ENCODE measurements at regions not wholly inside any gene's neighbourhood (a gene's known extent, or its start where the extent isn't known, plus 50 kb on each side); places are given as distances from the start of the nearest gene placed in this dataset.

GRCh38 chr13:24008679-24009078 lies 111.4 kb upstream of the C1QTNF9B start:
- Histone ChIP-seq H3K9me3 (ENCODE audit: control insufficient read depth, insufficient read depth, low read length) (no peaks in the 10 kb centered on the region), H3K27me3 (ENCODE audit: control insufficient read depth, insufficient read depth, low read length) (no peaks in the 10 kb centered on the region), H3K4me1 (ENCODE audit: control insufficient read depth, insufficient read depth, low read length) (no peaks in the 10 kb centered on the region), H3K27ac (ENCODE audit: low read length) (no peak overlapping the region), H3K4me3 (ENCODE audit: low read length) (no peak overlapping the region), H3K36me3 (ENCODE audit: control insufficient read depth, insufficient read depth, low read length) (no peaks in the 10 kb centered on the region)
- WGBS (ENCODE audit: insufficient coverage, insufficient read length): no CpG with 5 or more reads among the region's 3 CpGs
- DNase-seq (ENCODE audit: low read depth, low spot score): no peak

DNA sequence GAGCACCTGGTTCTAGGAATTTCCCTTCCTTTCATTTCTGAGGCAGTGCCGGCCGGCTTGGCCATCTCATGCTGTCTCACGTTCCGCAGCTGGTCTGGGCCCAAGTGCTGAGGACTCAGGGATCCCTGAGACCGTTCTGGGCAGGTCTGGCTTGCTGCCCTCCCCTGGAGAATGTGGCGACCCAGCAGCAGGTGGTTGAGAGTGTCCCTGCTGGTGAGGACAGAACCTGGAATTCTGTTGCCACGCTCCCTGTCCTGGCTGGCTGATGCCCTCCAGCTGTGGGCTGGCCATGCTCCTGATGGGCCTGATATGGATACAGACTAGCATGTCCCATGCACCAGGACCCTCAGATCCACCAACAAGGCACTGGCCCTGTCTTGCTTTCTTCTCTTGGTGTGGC lies 114.0 kb upstream of the C1QTNF9B start:
- H3K4me1 ChIP-seq (ENCODE audit: control insufficient read depth, insufficient read depth, low read length): no peaks in the 10 kb centered on the region
- no peak for DNase-seq (ENCODE audit: low read depth, low spot score)
- no peaks in the 10 kb centered on the region for H3K36me3 ChIP-seq (ENCODE audit: control insufficient read depth, insufficient read depth, low read length)
- no peaks in the 10 kb centered on the region for H3K9me3 ChIP-seq (ENCODE audit: control insufficient read depth, insufficient read depth, low read length)
- no peak overlapping the region for H3K27ac ChIP-seq (ENCODE audit: low read length)
- WGBS (ENCODE audit: insufficient coverage, insufficient read length): no CpG with 5 or more reads among the region's 7 CpGs
- H3K4me3 ChIP-seq (ENCODE audit: low read length): no peak overlapping the region
- no peaks in the 10 kb centered on the region for H3K27me3 ChIP-seq (ENCODE audit: control insufficient read depth, insufficient read depth, low read length)

DNA sequence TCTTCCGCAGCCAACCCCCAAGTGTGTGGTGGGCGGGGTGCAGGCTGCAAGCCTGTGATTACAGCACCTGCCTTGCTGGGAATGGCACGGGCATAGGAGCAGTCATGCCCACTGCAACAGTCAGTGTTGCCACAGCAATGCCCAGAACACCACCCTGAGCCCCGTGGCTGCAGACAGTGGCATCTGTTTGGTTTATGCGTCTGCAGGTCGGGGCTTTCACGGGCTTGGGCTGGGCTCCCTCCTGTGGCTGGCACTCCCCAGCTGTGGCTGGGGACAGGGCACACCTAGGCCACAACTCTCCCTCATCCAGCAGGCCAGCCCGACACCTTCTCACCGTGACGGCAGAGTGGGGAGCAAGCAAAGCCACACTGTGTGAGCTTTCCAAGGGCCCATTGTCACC lies 115.3 kb upstream of the C1QTNF9B start:
- H3K9me3 ChIP-seq (ENCODE audit: control insufficient read depth, insufficient read depth, low read length): no peaks in the 10 kb centered on the region
- whole genome bisulfite sequencing (ENCODE audit: insufficient coverage, insufficient read length): no CpG with 5 or more reads among the region's 10 CpGs

GRCh38 chr13:24013189-24013588 lies 115.9 kb upstream of the C1QTNF9B start:
- H3K4me1 ChIP-seq (ENCODE audit: control insufficient read depth, insufficient read depth, low read length): no peaks in the 10 kb centered on the region
- WGBS (ENCODE audit: insufficient coverage, insufficient read length): no CpG with 5 or more reads among the region's 6 CpGs

More for the DNA sequence above, 115.3 kb upstream of the C1QTNF9B start:
- Histone ChIP-seq H3K36me3 (ENCODE audit: control insufficient read depth, insufficient read depth, low read length) (no peaks in the 10 kb centered on the region), H3K27ac (ENCODE audit: low read length) (no peak overlapping the region), H3K4me1 (ENCODE audit: control insufficient read depth, insufficient read depth, low read length) (no peaks in the 10 kb centered on the region), H3K27me3 (ENCODE audit: control insufficient read depth, insufficient read depth, low read length) (no peaks in the 10 kb centered on the region), H3K4me3 (ENCODE audit: low read length) (no peak overlapping the region)
- no peak for DNase-seq (ENCODE audit: low read depth, low spot score)

DNA sequence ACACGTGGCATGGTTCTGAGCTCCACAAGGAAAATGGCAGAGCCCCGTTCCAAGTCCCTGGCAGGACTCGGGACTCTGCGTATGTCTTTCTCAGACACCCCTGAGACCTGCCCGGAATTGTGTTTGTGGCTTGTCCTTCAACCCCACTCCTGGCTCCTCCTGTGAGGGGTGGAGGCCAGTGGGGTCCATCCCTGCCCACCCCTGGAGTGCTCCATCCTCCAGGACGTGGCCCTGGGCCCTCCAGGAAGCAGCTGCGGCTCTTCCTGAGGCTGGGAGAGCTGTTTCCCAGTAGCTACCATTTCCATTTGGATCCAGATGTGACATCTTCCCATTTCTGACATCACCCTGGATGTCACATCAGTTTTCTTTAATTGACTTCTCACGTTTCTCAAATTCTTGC lies 118.7 kb upstream of the C1QTNF9B start:
- Histone ChIP-seq H3K36me3 (ENCODE audit: control insufficient read depth, insufficient read depth, low read length) (no peaks in the 10 kb centered on the region), H3K4me3 (ENCODE audit: low read length) (no peak overlapping the region), H3K9me3 (ENCODE audit: control insufficient read depth, insufficient read depth, low read length) (no peaks in the 10 kb centered on the region), H3K27me3 (ENCODE audit: control insufficient read depth, insufficient read depth, low read length) (no peaks in the 10 kb centered on the region), H3K4me1 (ENCODE audit: control insufficient read depth, insufficient read depth, low read length) (no peaks in the 10 kb centered on the region), H3K27ac (ENCODE audit: low read length) (no peak overlapping the region)
- no peak for DNase-seq (ENCODE audit: low read depth, low spot score)
- no CpG with 5 or more reads among the region's 8 CpGs for WGBS (ENCODE audit: insufficient coverage, insufficient read length)

More at GRCh38 chr13:24013189-24013588, 115.9 kb upstream of the C1QTNF9B start:
- H3K36me3 ChIP-seq (ENCODE audit: control insufficient read depth, insufficient read depth, low read length): no peaks in the 10 kb centered on the region
- H3K27me3 ChIP-seq (ENCODE audit: control insufficient read depth, insufficient read depth, low read length): no peaks in the 10 kb centered on the region
- DNase-seq (ENCODE audit: low read depth, low spot score): no peak
- H3K4me3 ChIP-seq (ENCODE audit: low read length): no peak overlapping the region
- no peak overlapping the region for H3K27ac ChIP-seq (ENCODE audit: low read length)
- no peaks in the 10 kb centered on the region for H3K9me3 ChIP-seq (ENCODE audit: control insufficient read depth, insufficient read depth, low read length)

DNA sequence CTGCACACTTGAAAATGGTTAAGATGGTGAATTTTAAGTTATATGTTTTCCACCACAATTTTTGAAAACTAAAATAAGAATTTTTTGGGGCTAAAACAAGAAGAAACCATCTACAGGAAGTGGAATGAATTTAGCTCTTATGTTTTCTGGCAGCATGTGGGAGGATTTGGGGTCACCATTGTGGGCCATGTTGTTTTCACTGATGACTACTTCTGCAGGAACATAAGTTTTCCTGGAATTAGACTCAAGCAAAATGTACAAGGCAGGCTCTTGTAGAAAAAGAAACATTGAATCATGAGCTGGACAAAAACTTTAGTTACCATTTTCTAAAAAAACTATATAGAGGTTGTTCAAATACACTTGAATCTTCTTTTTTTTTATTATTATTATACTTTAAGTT lies 125.3 kb upstream of the C1QTNF9B start:
- Histone ChIP-seq H3K4me3 (ENCODE audit: low read length) (no peak overlapping the region), H3K27me3 (ENCODE audit: control insufficient read depth, insufficient read depth, low read length) (no peaks in the 10 kb centered on the region), H3K36me3 (ENCODE audit: control insufficient read depth, insufficient read depth, low read length) (no peaks in the 10 kb centered on the region), H3K4me1 (ENCODE audit: control insufficient read depth, insufficient read depth, low read length) (no peaks in the 10 kb centered on the region), H3K9me3 (ENCODE audit: control insufficient read depth, insufficient read depth, low read length) (no peaks in the 10 kb centered on the region), H3K27ac (ENCODE audit: low read length) (no peak overlapping the region)
- DNase-seq (ENCODE audit: low read depth, low spot score): no peak

GRCh38 chr13:24023073-24023472 lies 125.8 kb upstream of the C1QTNF9B start:
- no peak overlapping the region for H3K27ac ChIP-seq (ENCODE audit: low read length)
- no peaks in the 10 kb centered on the region for H3K4me1 ChIP-seq (ENCODE audit: control insufficient read depth, insufficient read depth, low read length)
- H3K9me3 ChIP-seq (ENCODE audit: control insufficient read depth, insufficient read depth, low read length): no peaks in the 10 kb centered on the region
- no CpG with 5 or more reads among the region's 1 CpG for WGBS (ENCODE audit: insufficient coverage, insufficient read length)
- no peaks in the 10 kb centered on the region for H3K27me3 ChIP-seq (ENCODE audit: control insufficient read depth, insufficient read depth, low read length)
- no peak for DNase-seq (ENCODE audit: low read depth, low spot score)
- no peaks in the 10 kb centered on the region for H3K36me3 ChIP-seq (ENCODE audit: control insufficient read depth, insufficient read depth, low read length)
- no peak overlapping the region for H3K4me3 ChIP-seq (ENCODE audit: low read length)

- no peak for DNase-seq (ENCODE audit: low read depth, low spot score)
- WGBS (ENCODE audit: insufficient coverage, insufficient read length): no CpG with 5 or more reads among the region's 4 CpGs
- H3K27me3 ChIP-seq (ENCODE audit: control insufficient read depth, insufficient read depth, low read length): no peaks in the 10 kb centered on the region
- H3K4me1 ChIP-seq (ENCODE audit: control insufficient read depth, insufficient read depth, low read length): no peaks in the 10 kb centered on the region
- no peaks in the 10 kb centered on the region for H3K9me3 ChIP-seq (ENCODE audit: control insufficient read depth, insufficient read depth, low read length)
- H3K27ac ChIP-seq (ENCODE audit: low read length): no peak overlapping the region
- H3K36me3 ChIP-seq (ENCODE audit: control insufficient read depth, insufficient read depth, low read length): no peaks in the 10 kb centered on the region
- H3K4me3 ChIP-seq (ENCODE audit: low read length): no peak overlapping the region
Measured at GRCh38 chr13:24027494-24027893, 130.2 kb upstream of the C1QTNF9B start.

- no peaks in the 10 kb centered on the region for H3K4me1 ChIP-seq (ENCODE audit: control insufficient read depth, insufficient read depth, low read length)
- no peaks in the 10 kb centered on the region for H3K36me3 ChIP-seq (ENCODE audit: control insufficient read depth, insufficient read depth, low read length)
- no peak overlapping the region for H3K27ac ChIP-seq (ENCODE audit: low read length)
- no peak for DNase-seq (ENCODE audit: low read depth, low spot score)
- H3K27me3 ChIP-seq (ENCODE audit: control insufficient read depth, insufficient read depth, low read length): no peaks in the 10 kb centered on the region
- no peaks in the 10 kb centered on the region for H3K9me3 ChIP-seq (ENCODE audit: control insufficient read depth, insufficient read depth, low read length)
- WGBS (ENCODE audit: insufficient coverage, insufficient read length): no CpG with 5 or more reads among the region's 2 CpGs
- H3K4me3 ChIP-seq (ENCODE audit: low read length): no peak overlapping the region
Measured at GRCh38 chr13:24032252-24032651, 128.3 kb upstream of the SPATA13 start.

DNA sequence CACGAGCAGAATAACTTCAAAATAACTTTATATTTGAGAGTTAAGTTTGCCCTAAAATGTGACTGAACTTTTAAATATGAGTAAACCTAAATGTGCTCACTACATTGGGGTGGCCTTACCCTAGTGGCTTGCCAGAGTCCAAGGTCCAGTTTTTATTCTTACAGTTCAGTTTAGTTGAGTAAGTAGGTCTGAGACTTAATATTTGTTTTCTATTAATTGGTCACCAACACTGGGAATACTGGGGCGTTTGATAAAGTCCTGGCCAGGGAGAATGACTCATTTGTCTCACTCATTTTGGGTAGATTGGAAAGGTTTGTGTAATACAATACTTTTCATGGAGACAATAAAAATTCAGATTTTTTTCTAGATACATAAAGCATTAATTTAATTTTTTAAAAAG lies 127.8 kb upstream of the SPATA13 start:
- no CpG with 5 or more reads among the region's 2 CpGs for WGBS (ENCODE audit: insufficient coverage, insufficient read length)
- no peak for DNase-seq (ENCODE audit: low read depth, low spot score)
- H3K9me3 ChIP-seq (ENCODE audit: control insufficient read depth, insufficient read depth, low read length): no peaks in the 10 kb centered on the region
- no peak overlapping the region for H3K4me3 ChIP-seq (ENCODE audit: low read length)
- no peak overlapping the region for H3K27ac ChIP-seq (ENCODE audit: low read length)
- no peaks in the 10 kb centered on the region for H3K36me3 ChIP-seq (ENCODE audit: control insufficient read depth, insufficient read depth, low read length)
- no peaks in the 10 kb centered on the region for H3K4me1 ChIP-seq (ENCODE audit: control insufficient read depth, insufficient read depth, low read length)
- H3K27me3 ChIP-seq (ENCODE audit: control insufficient read depth, insufficient read depth, low read length): no peaks in the 10 kb centered on the region

DNA sequence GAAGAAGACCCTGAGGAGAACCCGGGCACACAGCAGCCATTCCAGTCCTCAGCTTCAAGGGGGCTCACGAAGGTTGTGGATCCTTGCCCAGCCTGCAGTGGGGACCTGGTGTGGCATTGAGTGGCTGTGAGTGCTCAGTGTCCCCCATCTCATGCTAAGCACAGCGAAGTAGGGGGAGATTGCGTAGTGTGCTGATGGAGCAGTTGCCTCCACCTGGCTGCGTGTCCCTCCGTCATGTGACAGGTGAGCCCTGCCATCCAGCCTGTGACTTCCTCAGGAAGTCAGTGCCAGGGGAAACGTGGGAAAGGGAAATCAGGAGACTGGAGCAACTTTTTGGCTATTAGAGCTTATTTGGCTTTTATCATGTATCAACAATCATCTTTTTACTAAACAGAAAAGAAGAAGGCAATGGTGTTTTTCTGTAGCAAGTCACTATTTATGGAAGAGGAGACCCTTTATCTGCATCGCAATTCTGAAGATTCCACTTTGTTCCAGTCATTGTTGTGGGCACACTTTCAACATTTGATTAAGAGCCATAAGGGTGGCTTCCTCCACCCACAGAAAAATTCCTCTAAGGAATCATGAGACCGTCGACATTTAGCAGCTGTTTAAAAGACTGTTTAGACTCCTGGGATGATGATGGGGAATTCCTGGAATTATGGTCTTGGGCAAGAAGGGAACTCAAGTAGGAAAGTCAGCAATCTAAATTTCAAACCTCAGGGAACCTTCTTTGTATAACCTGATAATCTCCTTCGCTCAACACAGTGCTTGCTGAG lies 126.8 kb upstream of the SPATA13 start:
- Histone ChIP-seq H3K27me3 (ENCODE audit: control insufficient read depth, insufficient read depth, low read length) (no peaks in the 10 kb centered on the region), H3K27ac (ENCODE audit: low read length) (no peak overlapping the region), H3K4me1 (ENCODE audit: control insufficient read depth, insufficient read depth, low read length) (no peaks in the 10 kb centered on the region), H3K4me3 (ENCODE audit: low read length) (no peak overlapping the region), H3K9me3 (ENCODE audit: control insufficient read depth, insufficient read depth, low read length) (no peaks in the 10 kb centered on the region), H3K36me3 (ENCODE audit: control insufficient read depth, insufficient read depth, low read length) (no peaks in the 10 kb centered on the region)
- no peak for DNase-seq (ENCODE audit: low read depth, low spot score)
- WGBS (ENCODE audit: insufficient coverage, insufficient read length): no CpG with 5 or more reads among the region's 11 CpGs
